HL-60/S4 treated with retinoic acid at 250 ng/mL for 4 days and 3 days (cell line): ENCODE measurements at regions not wholly inside any gene's neighbourhood (a gene's known extent, or its start where the extent isn't known, plus 50 kb on each side); places are given as distances from the start of the nearest gene placed in this dataset.

Source experiments
- in situ Hi-C: fragments of 300-500 bp; cut with MboI; formaldehyde crosslinking; loops from 2 replicates; pipeline ENCODE4 v1.7.0; 2022; ENCODE audit warnings: low sequenced_read_pairs

GRCh38 chr15:70342141-70342540, 244.4 kb upstream of the TLE3 start:
- in situ Hi-C loops = no loop called here

DNA sequence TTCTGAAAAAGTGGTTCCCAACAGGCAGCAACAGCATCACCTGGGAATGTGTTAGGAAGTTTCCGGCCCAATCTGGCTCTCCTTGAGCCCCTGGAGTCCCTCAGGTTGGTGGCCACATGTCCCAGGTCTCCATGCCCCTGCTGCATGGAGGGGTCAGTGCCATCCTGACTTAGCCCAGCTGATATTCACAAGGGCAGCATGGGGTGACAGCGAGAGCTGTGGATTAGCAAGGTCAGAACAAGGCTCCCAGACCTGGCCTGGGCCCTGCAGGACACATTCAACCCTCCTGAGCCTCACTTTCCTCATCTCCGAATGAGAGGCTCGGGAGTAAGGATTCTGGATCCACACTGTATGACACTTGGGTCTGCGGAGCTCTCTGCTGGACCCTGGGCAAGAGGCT, 243.8 kb upstream of the TLE3 start:
- in situ Hi-C loops = no loop called here

DNA sequence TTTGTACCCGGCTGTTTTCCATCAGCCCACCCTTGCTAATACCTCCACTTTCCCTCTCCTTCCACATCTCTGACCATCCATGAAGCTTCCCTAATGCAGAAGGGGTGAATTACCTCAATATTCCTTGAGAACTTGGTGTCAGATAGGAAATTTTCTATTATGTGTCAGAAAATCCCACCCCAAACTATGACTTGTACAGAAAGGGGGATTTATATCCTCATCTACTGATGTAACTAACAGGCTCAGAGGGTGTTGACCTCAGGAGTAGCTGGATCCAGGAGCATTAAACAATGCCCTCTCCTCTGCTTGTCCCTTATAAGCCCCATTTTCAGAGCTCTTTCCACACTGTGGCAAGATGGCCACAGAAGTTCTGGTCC, 242.8 kb upstream of the TLE3 start:
- in situ Hi-C loops = no loop called here

- in situ Hi-C loops = no loop called here
These were observed 242.1 kb upstream of the TLE3 start for GRCh38 chr15:70339571-70340493.

DNA sequence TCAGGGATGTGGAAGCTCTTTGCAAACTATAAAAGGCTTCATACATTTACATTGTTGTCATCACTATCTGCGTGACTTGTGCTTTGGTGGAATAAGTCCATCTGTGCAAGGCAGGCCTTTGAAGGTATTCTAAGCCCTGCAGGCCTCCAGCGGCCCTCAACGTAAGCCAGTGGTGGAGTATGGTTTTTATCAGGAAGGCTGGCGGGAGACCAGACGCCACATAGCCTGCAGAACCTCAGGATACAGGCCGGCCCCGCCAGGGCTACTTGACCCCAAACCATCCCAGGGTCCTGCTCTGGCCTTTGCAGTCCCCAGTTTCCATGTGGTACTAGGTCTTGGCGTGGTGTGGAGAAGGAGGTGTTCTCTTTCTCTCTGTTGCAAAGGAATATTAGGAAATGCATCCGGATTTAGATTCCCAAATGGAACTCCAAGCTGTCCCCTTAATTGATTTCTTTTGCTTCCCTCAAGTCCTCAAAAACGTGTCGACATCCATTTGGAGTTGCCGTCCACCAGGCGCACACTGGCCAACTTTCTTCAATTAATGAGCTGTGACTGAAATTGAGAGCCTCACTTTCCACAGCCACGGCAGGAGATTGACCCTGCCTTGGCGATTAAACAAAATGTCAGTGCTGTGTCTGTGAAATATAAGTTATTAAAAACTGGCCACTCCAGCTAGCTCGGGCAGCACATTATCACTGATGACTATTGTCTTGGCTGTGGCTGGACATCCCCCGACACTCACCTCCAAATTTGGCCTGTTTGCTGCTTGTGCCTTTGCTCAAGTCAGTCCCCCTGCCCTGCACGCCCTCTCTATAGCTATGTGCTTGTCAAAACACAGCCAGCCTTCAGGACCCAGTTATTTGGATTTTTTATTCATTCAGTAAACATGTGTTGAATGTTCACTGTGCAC, 239.8 kb upstream of the TLE3 start:
- in situ Hi-C loops = no loop called here

DNA sequence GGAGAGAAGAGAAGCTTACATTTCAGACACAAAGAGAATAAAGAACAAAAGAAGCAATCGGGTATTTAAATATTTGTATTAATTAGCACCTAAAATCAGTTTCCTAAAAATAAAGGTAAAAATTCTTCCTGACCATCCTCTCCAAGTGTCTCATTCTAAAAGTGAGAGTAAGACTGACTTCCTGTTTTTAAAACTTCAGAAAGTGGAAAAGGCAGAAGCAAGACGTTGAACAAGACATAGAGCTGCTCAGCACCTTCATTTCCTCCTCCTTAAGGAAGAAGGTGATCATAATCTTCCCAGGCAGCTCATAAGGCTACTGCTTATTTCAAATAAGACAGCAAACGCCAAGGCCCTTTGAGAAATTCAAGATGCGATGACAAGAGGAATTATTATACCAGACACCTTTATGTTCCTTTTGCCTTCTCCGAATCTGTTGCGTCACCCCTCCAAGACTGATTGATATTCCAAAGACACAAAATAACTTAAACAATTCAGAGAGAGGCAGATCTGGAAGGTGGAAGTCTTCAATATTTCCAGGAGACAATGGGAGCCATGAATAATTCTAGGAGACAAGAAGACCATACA, 238.8 kb upstream of the TLE3 start:
- in situ Hi-C loops = no loop called here

DNA sequence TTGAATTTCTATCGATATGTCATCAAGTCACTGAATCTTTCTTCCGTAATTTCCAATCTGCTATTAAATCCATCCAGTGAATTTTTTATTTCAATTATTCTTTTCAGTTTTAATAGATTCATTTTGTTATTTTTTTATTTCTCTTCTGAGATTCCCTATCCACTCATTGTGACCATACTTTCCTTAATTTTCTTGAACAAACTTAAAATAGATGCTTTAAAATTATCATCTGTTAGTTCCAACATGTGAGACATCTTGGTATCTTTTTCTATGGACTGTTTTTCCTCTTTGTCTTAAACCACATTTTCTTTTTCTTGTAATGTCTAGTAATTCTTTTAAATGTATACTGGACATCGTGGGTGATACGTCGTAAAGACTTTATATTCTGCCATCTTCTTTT, 236.6 kb upstream of the TLE3 start:
- in situ Hi-C loops = no loop called here

DNA sequence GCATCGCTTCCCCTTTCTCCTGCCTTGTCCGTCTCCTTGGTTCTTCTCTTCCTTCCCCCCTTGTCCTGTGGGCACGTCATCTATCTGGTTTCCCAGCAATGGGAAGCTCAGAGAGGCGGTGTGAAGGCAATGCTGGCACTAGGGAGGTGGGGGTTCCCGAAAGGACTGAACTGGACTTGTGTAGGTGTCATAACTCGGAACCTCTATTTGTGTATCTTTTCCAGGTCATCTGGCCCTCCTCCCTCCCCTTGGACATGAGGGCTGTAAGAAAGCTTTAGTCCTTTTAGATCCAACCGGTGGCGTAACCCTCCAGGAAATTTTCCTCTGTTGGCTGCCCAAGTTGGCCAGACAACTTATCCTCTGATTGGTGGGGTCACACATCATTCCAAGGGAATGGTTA, 231.5 kb upstream of the TLE3 start:
- in situ Hi-C loops = no loop called here

GRCh38 chr15:70328679-70329115, 231.0 kb upstream of the TLE3 start:
- in situ Hi-C loops = no loop called here

DNA sequence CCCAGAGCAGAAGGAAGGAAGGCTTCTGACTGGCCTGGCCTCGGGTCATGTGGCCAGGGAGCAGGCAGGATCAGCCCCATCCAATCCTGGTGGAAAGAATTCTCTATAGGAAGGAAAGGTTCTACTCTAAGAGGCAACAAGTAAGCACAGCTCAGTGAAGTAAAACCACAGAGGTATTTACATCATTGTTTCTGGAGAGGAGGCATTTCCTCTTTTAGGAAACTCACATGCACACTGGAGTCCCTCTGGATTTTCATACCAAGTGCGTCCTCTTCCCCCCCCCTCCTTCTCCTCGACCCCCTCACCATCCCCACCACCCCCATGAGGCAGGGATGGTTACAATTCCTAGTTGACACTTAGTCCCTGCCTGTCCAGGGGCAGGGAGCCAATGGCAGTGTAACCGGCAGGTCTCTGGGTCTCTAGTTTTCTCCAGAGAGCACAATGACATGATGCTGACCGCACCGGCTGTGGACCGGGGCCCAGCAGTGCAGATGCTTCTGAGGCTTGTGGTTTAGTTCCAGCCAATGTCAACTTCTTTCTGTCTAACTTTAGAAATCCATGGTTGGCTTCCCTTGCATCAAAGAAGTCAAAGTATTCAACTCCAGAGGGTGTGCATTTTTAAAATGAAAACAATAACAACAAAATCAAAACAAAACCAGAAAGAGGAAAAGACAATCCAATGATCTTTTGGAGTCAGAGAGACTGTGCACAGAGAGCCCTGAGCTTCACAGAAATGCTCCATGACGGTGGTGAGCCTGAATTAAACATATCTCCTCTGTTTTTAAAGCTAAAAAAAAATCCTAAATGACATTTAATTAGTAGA, 230.3 kb upstream of the TLE3 start:
- in situ Hi-C loops = no loop called here

GRCh38 chr15:70327328-70327855, 229.7 kb upstream of the TLE3 start:
- in situ Hi-C loops = no loop called here

GRCh38 chr15:70324001-70324974, 226.6 kb upstream of the TLE3 start:
- in situ Hi-C loops = no loop called here

DNA sequence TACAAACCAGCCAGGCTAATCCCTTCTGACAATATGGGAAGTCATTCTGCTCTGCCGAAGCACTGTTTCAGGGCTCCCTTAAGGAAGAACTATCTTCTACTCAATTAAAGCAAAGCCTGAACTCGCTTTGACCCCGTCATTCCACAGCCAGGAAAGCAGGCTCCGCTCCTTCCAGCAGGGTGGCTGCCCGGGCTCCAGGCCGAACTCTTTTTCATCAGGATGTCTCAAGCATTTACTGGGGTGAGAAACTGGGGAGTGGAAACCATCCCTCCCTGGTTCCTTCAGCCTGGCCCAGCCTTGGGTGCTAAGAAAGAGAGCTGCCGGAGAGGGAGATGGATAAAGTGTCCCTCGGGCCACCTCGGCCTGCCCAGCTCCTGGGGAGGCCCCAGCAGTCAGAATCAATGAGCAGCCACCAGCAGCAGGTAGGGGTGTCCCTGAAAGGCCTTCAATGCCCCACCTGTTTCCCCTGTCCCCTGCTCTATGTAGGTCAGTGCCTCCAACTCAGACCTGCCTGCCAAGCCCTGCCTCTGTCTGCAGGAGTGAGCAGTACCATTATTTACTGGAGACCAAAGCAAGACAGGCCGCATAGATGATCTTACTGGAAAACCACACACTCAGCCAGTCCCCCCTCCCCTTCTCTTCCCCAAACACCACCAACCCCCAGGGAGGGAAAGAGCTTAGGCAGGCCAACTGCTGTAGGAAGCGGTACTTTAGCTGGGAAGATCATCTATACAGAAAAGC, 225.6 kb upstream of the TLE3 start:
- in situ Hi-C loops = no loop called here

GRCh38 chr15:70322051-70322668, 224.4 kb upstream of the TLE3 start:
- in situ Hi-C loops = no loop called here

- in situ Hi-C loops = no loop called here
These were observed 223.6 kb upstream of the TLE3 start for GRCh38 chr15:70321172-70321819.

DNA sequence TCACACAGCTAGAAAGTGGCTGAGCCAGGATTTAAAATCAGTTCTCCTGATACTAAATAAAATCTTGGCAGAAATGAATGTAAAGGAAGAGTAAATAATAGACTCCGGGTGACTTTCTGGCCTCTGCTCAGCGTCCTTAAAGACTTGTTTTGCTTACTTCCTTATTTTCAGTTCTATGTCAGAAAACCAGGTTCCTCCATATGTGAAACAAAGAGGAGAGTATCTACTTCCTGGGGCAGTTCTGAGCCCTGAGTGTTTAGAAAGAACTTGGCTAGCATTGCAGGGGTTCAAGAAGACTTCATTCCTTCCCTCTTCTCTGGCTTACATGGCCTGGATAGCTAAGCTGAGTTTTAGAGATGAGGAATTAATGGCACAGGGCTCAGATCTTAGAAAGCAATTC, 222.8 kb upstream of the TLE3 start:
- in situ Hi-C loops = no loop called here

DNA sequence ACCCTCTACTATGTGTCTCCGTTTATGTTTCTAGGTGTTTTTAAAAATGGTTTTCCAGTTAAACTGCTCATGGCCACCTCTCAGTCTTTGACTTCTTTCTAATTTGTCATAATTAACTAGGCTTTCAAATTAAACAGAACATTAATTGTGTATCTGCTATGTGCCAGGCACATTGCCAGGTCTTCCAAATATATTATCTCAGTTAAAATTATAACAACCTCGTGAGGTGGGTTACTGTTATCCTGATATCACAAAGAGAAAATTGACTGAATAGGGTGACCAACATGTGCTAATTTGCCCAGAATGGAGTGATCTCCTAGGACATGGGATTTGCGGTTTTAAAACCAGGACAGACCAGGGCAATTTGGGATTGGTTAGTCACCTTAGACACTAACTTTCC, 222.4 kb upstream of the TLE3 start:
- in situ Hi-C loops = no loop called here

GRCh38 chr15:70319466-70319865, 221.7 kb upstream of the TLE3 start:
- in situ Hi-C loops = no loop called here
